HEK293 (cell line): ENCODE measurements at regions not wholly inside any gene's neighbourhood (a gene's known extent, or its start where the extent isn't known, plus 50 kb on each side); places are given as distances from the start of the nearest gene placed in this dataset.

Experiments used
- CTCF ChIA-PET: fragments of 350-600 bp; formaldehyde crosslinking; extraction: SDS; loops from one replicate; lab custom pipeline; 2021; ENCODE audit warnings: antibody characterized with exemption; lab: Yijun Ruan, JAX
- POLR2A ChIA-PET: fragments of 300-600 bp; formaldehyde crosslinking; extraction: SDS; loops from one replicate; lab custom pipeline; 2020; ENCODE audit warnings: antibody characterized with exemption, inconsistent platforms; lab: Yijun Ruan, JAX
- H3K27ac ChIP-seq: fragments of 200-500 bp; sonication (Bioruptor generic); 2 replicates; pipeline ENCODE4 v1.5.1; 2014; ENCODE audit warnings: low read depth, low read length, control low read depth, inconsistent platforms; ENCODE audit errors: extremely low read depth
- H3K36me3 ChIP-seq, 2 experiments: fragments of 200-500 bp in 1 of 2; sonication (Bioruptor generic) in 1 of 2; 1 replicate in 1 of 2; 2 replicates in 1 of 2; pipeline ENCODE4 v1.5.1; 2014 to 2017; ENCODE audit warnings: inconsistent platforms in 2 of 2, low read length in 2 of 2; ENCODE audit not compliant: control insufficient read depth in 2 of 2, insufficient read depth in 1 of 2
- H3K4me1 ChIP-seq: fragments of 200-500 bp; sonication (Bioruptor generic); 2 replicates; pipeline ENCODE4 v1.5.1; 2014; ENCODE audit warnings: mild to moderate bottlenecking, low read length, inconsistent platforms; ENCODE audit not compliant: control insufficient read depth, insufficient read depth
- H3K4me3 ChIP-seq: 2 replicates; pipeline ENCODE4 v1.5.1; 2011; ENCODE audit warnings: low read depth, mild to moderate bottlenecking, control low read depth, low read length, moderate library complexity
- H3K9me3 ChIP-seq: fragments of 200-500 bp; sonication (Bioruptor generic); 2 replicates; pipeline ENCODE4 v1.5.1; 2014; ENCODE audit warnings: low read depth, low read length, inconsistent platforms; ENCODE audit not compliant: control insufficient read depth, insufficient read depth
- BCL11A ChIP-seq: fragments of 450-650 bp; formaldehyde crosslinking; IDR thresholded peaks from 2 replicates; pipeline ENCODE4 v1.5.1; 2016; ENCODE audit warnings: low read depth, missing biosample characterization, missing genetic modification characterization
- GFI1B ChIP-seq: fragments of 450-650 bp; formaldehyde crosslinking; IDR thresholded peaks from 2 replicates; pipeline ENCODE4 v1.5.1; 2016; ENCODE audit warnings: missing biosample characterization, missing genetic modification characterization
- HOXA7 ChIP-seq: sonication (generic); formaldehyde crosslinking; IDR thresholded peaks from 2 replicates; pipeline ENCODE4 v1.8.1; 2022; ENCODE audit warnings: missing genetic modification reagents, borderline replicate concordance
- SP2 ChIP-seq: fragments of 450-650 bp; formaldehyde crosslinking; IDR thresholded peaks from 2 replicates; pipeline ENCODE4 v1.5.1; 2016; ENCODE audit warnings: missing biosample characterization, missing genetic modification characterization
- YY2 ChIP-seq: fragments of 450-650 bp; formaldehyde crosslinking; IDR thresholded peaks from 2 replicates; pipeline ENCODE4 v1.5.1; 2016; ENCODE audit warnings: missing biosample characterization, missing genetic modification characterization
- ZNF174 ChIP-seq: fragments of 450-650 bp; formaldehyde crosslinking; IDR thresholded peaks from 2 replicates; pipeline ENCODE4 v1.5.0; 2017; ENCODE audit warnings: missing biosample characterization, mild to moderate bottlenecking, missing genetic modification characterization
- ZNF18 ChIP-seq: fragments of 450-650 bp; formaldehyde crosslinking; IDR thresholded peaks from 2 replicates; pipeline ENCODE4 v1.5.1; 2016; ENCODE audit warnings: missing biosample characterization, missing genetic modification characterization
- ZNF350 ChIP-seq: fragments of 450-650 bp; formaldehyde crosslinking; IDR thresholded peaks from 2 replicates; pipeline ENCODE4 v1.5.0; 2017; ENCODE audit warnings: missing biosample characterization, mild to moderate bottlenecking, missing genetic modification characterization
- ZNF366 ChIP-seq: fragments of 450-650 bp; formaldehyde crosslinking; conservative IDR thresholded peaks from 2 replicates; pipeline ENCODE4 v1.5.1; 2016; ENCODE audit warnings: missing biosample characterization, missing genetic modification characterization
- ZNF501 ChIP-seq: fragments of 450-650 bp; formaldehyde crosslinking; IDR thresholded peaks from 2 replicates; pipeline ENCODE4 v1.5.1; 2016; ENCODE audit warnings: missing biosample characterization, missing genetic modification characterization
- ZNF513 ChIP-seq: fragments of 450-650 bp; IDR thresholded peaks from 2 replicates; pipeline ENCODE4 v1.5.1; 2018; ENCODE audit warnings: missing biosample characterization, missing genetic modification characterization
- ZNF571 ChIP-seq: fragments of 450-650 bp; formaldehyde crosslinking; IDR thresholded peaks from 2 replicates; pipeline ENCODE4 v1.5.0; 2017; ENCODE audit warnings: missing biosample characterization, missing genetic modification characterization
- ZNF596 ChIP-seq: fragments of 450-650 bp; IDR thresholded peaks from 2 replicates; pipeline ENCODE4 v1.5.0; 2018; ENCODE audit warnings: missing biosample characterization, mild to moderate bottlenecking, missing genetic modification characterization, moderate library complexity
- ZNF658 ChIP-seq: fragments of 450-650 bp; formaldehyde crosslinking; IDR thresholded peaks from 2 replicates; pipeline ENCODE4; 2016; ENCODE audit warnings: missing biosample characterization, missing genetic modification characterization
- ZNF747 ChIP-seq: fragments of 450-650 bp; formaldehyde crosslinking; IDR thresholded peaks from 2 replicates; pipeline ENCODE4 v1.5.1; 2016; ENCODE audit warnings: missing biosample characterization, missing genetic modification characterization
- ZNF76 ChIP-seq: fragments of 450-650 bp; formaldehyde crosslinking; IDR thresholded peaks from 2 replicates; pipeline ENCODE4; 2016; ENCODE audit warnings: low read depth, missing biosample characterization, missing genetic modification characterization, borderline replicate concordance
- ZNF791 ChIP-seq: fragments of 450-650 bp; formaldehyde crosslinking; IDR thresholded peaks from 2 replicates; pipeline ENCODE4 v1.5.1; 2016; ENCODE audit warnings: missing biosample characterization, missing genetic modification characterization
- TF ChIP-seq, protein P1 (sequence below): fragments of 450-650 bp; formaldehyde crosslinking; IDR thresholded peaks from 2 replicates; pipeline ENCODE4 v1.5.1; 2016; ENCODE audit warnings: missing biosample characterization, missing genetic modification characterization

DNA sequence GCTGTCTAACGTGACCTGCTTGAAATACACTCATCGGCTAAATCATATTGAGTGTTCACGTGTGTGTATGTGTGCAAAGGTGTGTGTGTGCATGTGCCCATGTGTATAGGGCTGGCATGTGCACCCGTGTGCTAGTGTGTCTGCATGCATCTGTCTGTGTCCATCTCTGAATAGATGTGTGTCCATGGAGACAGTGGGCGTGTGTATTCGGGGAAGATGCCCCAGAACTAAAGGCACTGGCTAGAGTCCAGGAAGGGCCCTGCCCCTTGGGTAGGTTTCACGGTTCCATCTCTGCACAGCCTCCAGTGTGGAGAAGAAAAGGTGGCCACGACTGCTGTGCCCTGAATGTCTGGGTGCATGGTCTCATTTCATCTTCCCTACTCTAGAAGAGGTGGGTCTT lies 220.3 kb downstream of the MN1 start:
- no peak overlapping the region for H3K27ac ChIP-seq
- TF ChIP-seq HOXA7 (CRISPR knock-in tag) = no peak
- H3K4me3 ChIP-seq = no peak overlapping the region
- H3K9me3 ChIP-seq = no peaks in the 10 kb centered on the region
- H3K4me1 ChIP-seq = no peaks in the 10 kb centered on the region
- ChIA-PET CTCF (no interaction called here), POLR2A (no interaction called here)
- no peaks in the 10 kb centered on the region for H3K36me3 ChIP-seq

- ChIA-PET CTCF (no interaction called here), POLR2A (no interaction called here)
- no peak for TF ChIP-seq ZNF350 (tag by site-specific recombination)
- no peak for TF ChIP-seq ZNF791 (tag by site-specific recombination)
- TF ChIP-seq GFI1B (tag by site-specific recombination) = no peak
- no peak for TF ChIP-seq SP2 (tag by site-specific recombination)
- no peak for TF ChIP-seq YY2 (tag by site-specific recombination)
- Histone ChIP-seq H3K9me3 (no peaks in the 10 kb centered on the region), H3K4me3 (no peak overlapping the region), H3K36me3 (no peaks in the 10 kb centered on the region), H3K4me1 (no peaks in the 10 kb centered on the region), H3K27ac (no peak overlapping the region)
These were observed 219.9 kb downstream of the MN1 start for GRCh38 chr22:27581688-27582087.

DNA sequence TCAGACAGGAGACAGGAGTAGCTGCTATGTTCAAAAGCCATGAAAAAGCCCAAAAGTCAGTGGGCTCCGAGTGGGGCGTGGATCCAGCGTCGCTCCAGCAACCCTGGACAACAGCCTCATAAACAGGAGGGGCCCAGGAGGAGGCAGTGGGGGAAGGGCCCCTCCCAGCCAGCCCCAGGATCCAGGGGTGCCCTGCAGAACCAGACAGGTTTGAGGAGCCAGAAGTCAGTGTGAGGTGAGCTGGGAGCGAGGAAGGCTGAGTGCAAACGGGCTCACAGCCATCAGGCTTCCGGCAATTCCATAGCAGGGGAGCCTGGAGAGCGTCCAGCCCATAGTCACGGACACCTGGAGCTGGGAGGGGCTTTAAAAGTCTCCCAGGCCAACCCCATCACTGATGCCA lies 217.7 kb downstream of the MN1 start:
- no peaks in the 10 kb centered on the region for H3K4me1 ChIP-seq
- no peaks in the 10 kb centered on the region for H3K36me3 ChIP-seq
- CTCF ChIA-PET = interaction anchor here (0.5 to 0.7 kb wide), 2 partner anchors 165 to 221 kb away, joined by 3 read pairs; no protein-coding TSS in a partner anchor
- H3K9me3 ChIP-seq = no peaks in the 10 kb centered on the region
- no peak overlapping the region for H3K27ac ChIP-seq
- TF ChIP-seq ZNF366 (tag by site-specific recombination) (no peak), ZNF18 (tag by site-specific recombination) (no peak), BCL11A (tag by site-specific recombination) (no peak), ZNF658 (no peak), ZNF174 (tag by site-specific recombination) (no peak), ZNF747 (tag by site-specific recombination) (no peak), ZNF513 (tag by site-specific recombination) (no peak), ZNF571 (tag by site-specific recombination) (no peak), ZNF76 (tag by site-specific recombination) (no peak), ZNF501 (tag by site-specific recombination) (no peak)
- no peak overlapping the region for H3K4me3 ChIP-seq
- POLR2A ChIA-PET = no interaction called here

DNA sequence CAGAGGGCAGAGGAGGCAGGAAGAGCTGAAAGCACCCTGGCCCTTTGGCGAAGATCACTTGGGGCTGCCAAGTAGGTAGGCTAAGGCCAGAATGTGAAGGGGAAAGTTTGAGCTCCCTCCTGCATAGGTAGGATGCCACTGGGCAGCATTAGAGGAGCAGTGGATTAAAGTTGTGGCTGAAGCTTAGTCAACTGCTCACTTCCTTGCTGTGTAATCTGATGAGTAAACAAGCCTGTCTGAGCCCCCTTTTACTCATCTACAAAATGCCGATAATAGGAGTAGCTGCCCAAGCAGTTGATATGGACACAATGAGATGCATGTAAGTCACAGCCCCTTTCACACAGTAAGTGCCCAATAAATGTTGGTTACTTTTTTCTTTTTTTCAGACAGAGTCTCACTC lies 216.4 kb downstream of the MN1 start:
- Histone ChIP-seq H3K36me3 (no peaks in the 10 kb centered on the region), H3K4me1 (no peaks in the 10 kb centered on the region), H3K27ac (no peak overlapping the region), H3K9me3 (no peaks in the 10 kb centered on the region), H3K4me3 (no peak overlapping the region)
- CTCF ChIA-PET = interaction anchor here (0.9 kb wide), 1 partner anchor 33 kb away, joined by 3 read pairs; no protein-coding TSS in a partner anchor
- POLR2A ChIA-PET = no interaction called here
- no peak for TF ChIP-seq ZNF596 (tag by site-specific recombination)
- no peak for TF ChIP-seq ZNF658
- TF ChIP-seq, protein P1, sequence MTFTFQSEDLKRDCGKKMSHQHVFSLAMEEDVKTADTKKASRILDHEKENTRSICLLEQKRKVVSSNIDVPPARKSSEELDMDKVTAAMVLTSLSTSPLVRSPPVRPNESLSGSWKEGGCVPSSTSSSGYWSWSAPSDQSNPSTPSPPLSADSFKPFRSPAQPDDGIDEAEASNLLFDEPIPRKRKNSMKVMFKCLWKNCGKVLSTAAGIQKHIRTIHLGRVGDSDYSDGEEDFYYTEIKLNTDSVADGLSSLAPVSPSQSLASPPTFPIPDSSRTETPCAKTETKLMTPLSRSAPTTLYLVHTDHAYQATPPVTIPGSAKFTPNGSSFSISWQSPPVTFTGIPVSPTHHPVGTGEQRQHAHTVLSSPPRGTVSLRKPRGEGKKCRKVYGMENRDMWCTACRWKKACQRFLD = no peak
